Neural cell (in vitro differentiated cells): ENCODE measurements at regions not wholly inside any gene's neighbourhood (a gene's known extent, or its start where the extent isn't known, plus 50 kb on each side); places are given as distances from the start of the nearest gene placed in this dataset.

Experiments
- H2AFZ ChIP-seq: fragments of 200-600, 300-800 bp; sonication (generic), shearing (Covaris generic); 2 replicates; pipeline ENCODE4 v1.6.0; 2014; ENCODE audit warnings: low read depth, mild to moderate bottlenecking, antibody characterized with exemption, low read length, moderate library complexity
- H3F3A ChIP-seq: fragments of 200-600 bp; shearing (Covaris generic); 2 replicates; pipeline ENCODE4 v1.6.1; 2016; ENCODE audit warnings: mild to moderate bottlenecking, moderate library complexity, mixed read lengths, antibody characterized with exemption, low read length; ENCODE audit not compliant: insufficient read depth, poor library complexity, severe bottlenecking
- H3K27ac ChIP-seq: fragments of 200-600, 300-800 bp; sonication (generic), shearing (Covaris generic); 2 replicates; pipeline ENCODE4 v1.5.1; 2014; ENCODE audit warnings: mild to moderate bottlenecking, low read length, moderate library complexity
- H3K27me3 ChIP-seq: fragments of 300-800, 200-600 bp; sonication (generic), shearing (Covaris generic); 2 replicates; pipeline ENCODE4 v1.6.0; 2014; ENCODE audit warnings: mild to moderate bottlenecking, low read depth, low read length, moderate library complexity; ENCODE audit not compliant: insufficient read depth
- H3K36me3 ChIP-seq: fragments of 300-800, 200-600 bp; sonication (generic), shearing (Covaris generic); 2 replicates; pipeline ENCODE4 v1.5.1; 2014; ENCODE audit warnings: mild to moderate bottlenecking, antibody characterized with exemption, low read length, moderate library complexity; ENCODE audit not compliant: insufficient read depth
- H3K4me2 ChIP-seq: fragments of 300-800, 200-600 bp; sonication (generic), shearing (Covaris generic); 2 replicates; pipeline ENCODE4 v1.6.0; 2014; ENCODE audit warnings: mild to moderate bottlenecking, low read length
- H3K4me3 ChIP-seq: fragments of 300-800, 200-600 bp; sonication (generic), shearing (Covaris generic); 2 replicates; pipeline ENCODE4 v1.5.1; 2014; ENCODE audit warnings: mild to moderate bottlenecking, low read length, moderate library complexity
- H3K79me2 ChIP-seq: fragments of 200-600 bp; shearing (Covaris generic); replicated peaks from 2 replicates; pipeline ENCODE4 v1.6.0; 2014; ENCODE audit warnings: mild to moderate bottlenecking, low read length, moderate library complexity; ENCODE audit not compliant: insufficient read depth
- H3K9ac ChIP-seq: fragments of 300-800, 200-600 bp; sonication (generic), shearing (Covaris generic); 2 replicates; pipeline ENCODE4 v1.6.1; 2016; ENCODE audit warnings: mild to moderate bottlenecking, low read length, mixed read lengths
- H3K9me2 ChIP-seq: fragments of 200-600 bp; shearing (Covaris generic); 2 replicates; pipeline ENCODE4 v1.6.1; 2016; ENCODE audit warnings: mild to moderate bottlenecking, low read length, mixed read lengths; ENCODE audit not compliant: insufficient read depth
- H3K9me3 ChIP-seq: fragments of 200-600, 300-800 bp; sonication (generic), shearing (Covaris generic); 2 replicates; pipeline ENCODE4 v1.6.1; 2016; ENCODE audit warnings: mild to moderate bottlenecking, mixed run types, low read length, moderate library complexity, mixed read lengths
- H4K20me1 ChIP-seq: fragments of 200-600 bp; shearing (Covaris generic); 2 replicates; pipeline ENCODE4 v1.6.1; 2016; ENCODE audit warnings: mild to moderate bottlenecking, mixed run types; ENCODE audit not compliant: insufficient read depth
- EP300 ChIP-seq: fragments of 450-650 bp; conservative IDR thresholded peaks from 2 replicates; pipeline ENCODE4 v1.6.1; 2014; ENCODE audit warnings: antibody characterized with exemption, mild to moderate bottlenecking, moderate library complexity; ENCODE audit not compliant: poor library complexity, severe bottlenecking
- EZH2 ChIP-seq: fragments of 200-600, 300-800 bp; shearing (Covaris generic), sonication (generic); IDR thresholded peaks from 2 replicates; pipeline ENCODE4 v1.6.1; 2014; ENCODE audit warnings: antibody characterized with exemption, low read length, borderline replicate concordance, mild to moderate bottlenecking; ENCODE audit not compliant: insufficient read depth, poor library complexity, severe bottlenecking
- MXI1 ChIP-seq: fragments of 450-650 bp; conservative IDR thresholded peaks from 2 replicates; pipeline ENCODE4 v1.6.1; 2014; ENCODE audit warnings: antibody characterized with exemption, mild to moderate bottlenecking; ENCODE audit not compliant: poor library complexity, severe bottlenecking
- POLR2AphosphoS5 ChIP-seq: IDR thresholded peaks from 2 replicates; pipeline ENCODE4 v1.6.1; 2012
- RAD21 ChIP-seq: fragments of 450-650 bp; conservative IDR thresholded peaks from 2 replicates; pipeline ENCODE4 v1.6.1; 2014; ENCODE audit warnings: antibody characterized with exemption, mild to moderate bottlenecking, moderate library complexity
- SMC3 ChIP-seq: fragments of 450-650 bp; conservative IDR thresholded peaks from 2 replicates; pipeline ENCODE4 v1.6.1; 2014; ENCODE audit warnings: antibody characterized with exemption, mild to moderate bottlenecking, moderate library complexity; ENCODE audit not compliant: poor library complexity
- TAF1 ChIP-seq: IDR thresholded peaks from 2 replicates; pipeline ENCODE4 v1.6.1; 2012; ENCODE audit warnings: low read depth
- TF ChIP-seq, protein P1 (sequence below): fragments of 450-650 bp; IDR thresholded peaks from 2 replicates; pipeline ENCODE4 v1.5.1; 2014; ENCODE audit warnings: antibody characterized with exemption, mild to moderate bottlenecking, moderate library complexity; ENCODE audit not compliant: poor library complexity, severe bottlenecking
- TF ChIP-seq, protein P2 (sequence below): IDR thresholded peaks from 2 replicates; pipeline ENCODE4 v1.6.1; 2012; ENCODE audit warnings: borderline replicate concordance

DNA sequence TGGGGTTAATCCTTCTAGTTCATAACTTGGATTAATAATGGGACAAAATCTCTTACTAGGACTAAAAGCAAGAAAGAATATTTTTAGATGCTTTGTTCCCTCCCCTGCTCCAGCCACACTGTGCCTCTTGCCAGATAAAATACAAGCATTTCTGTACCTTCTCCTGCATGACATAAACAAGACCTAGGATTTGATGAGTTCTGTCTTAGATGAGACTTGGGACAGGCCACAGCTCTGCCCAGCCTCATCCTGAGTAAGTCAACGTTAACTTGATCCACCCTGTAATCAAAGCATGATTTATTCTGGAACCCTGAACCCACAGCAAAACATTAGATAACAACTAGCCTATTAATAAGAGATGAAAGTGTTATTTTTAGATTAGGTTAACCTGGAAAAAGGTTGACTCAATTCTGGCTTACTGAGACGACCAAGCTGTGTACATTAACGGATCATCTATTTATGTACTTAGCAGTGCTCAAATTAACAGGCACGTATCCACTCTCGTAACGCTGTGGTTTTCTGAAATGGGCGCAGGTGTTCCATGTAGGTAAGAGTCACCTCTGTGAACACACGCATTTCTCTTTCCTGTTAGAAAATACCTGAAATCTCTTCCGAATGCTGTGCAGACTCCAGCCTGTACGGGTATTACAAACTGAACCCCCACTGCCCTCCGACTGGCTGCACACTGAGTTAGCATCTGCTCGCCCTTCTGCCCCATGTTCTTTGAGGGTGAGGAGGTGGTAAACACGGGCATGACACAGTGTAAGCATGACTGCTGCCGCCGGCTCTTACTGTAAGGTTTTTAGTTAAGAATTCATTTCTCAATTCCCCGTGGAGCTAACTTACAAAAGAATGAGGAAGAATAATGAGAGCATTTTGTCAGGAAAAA lies 132.1 kb upstream of the FOXQ1 start:
- Histone ChIP-seq H3K36me3 (no peaks in the 10 kb centered on the region), H3K27me3 (no peaks in the 10 kb centered on the region), H3K9me3 (no peaks in the 10 kb centered on the region), H3K4me3 (no peak overlapping the region), H4K20me1 (no peaks in the 10 kb centered on the region), H2AFZ (no peak overlapping the region), H3K27ac (no peak overlapping the region), H3K4me2 (no peak overlapping the region), H3K79me2 (no peaks in the 10 kb centered on the region), H3F3A (no peaks in the 10 kb centered on the region), H3K9me2 (no peaks in the 10 kb centered on the region), H3K9ac (no peak overlapping the region)
- TF ChIP-seq, protein P1, sequence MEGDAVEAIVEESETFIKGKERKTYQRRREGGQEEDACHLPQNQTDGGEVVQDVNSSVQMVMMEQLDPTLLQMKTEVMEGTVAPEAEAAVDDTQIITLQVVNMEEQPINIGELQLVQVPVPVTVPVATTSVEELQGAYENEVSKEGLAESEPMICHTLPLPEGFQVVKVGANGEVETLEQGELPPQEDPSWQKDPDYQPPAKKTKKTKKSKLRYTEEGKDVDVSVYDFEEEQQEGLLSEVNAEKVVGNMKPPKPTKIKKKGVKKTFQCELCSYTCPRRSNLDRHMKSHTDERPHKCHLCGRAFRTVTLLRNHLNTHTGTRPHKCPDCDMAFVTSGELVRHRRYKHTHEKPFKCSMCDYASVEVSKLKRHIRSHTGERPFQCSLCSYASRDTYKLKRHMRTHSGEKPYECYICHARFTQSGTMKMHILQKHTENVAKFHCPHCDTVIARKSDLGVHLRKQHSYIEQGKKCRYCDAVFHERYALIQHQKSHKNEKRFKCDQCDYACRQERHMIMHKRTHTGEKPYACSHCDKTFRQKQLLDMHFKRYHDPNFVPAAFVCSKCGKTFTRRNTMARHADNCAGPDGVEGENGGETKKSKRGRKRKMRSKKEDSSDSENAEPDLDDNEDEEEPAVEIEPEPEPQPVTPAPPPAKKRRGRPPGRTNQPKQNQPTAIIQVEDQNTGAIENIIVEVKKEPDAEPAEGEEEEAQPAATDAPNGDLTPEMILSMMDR, result no peak
- TF ChIP-seq RAD21, result no peak

DNA sequence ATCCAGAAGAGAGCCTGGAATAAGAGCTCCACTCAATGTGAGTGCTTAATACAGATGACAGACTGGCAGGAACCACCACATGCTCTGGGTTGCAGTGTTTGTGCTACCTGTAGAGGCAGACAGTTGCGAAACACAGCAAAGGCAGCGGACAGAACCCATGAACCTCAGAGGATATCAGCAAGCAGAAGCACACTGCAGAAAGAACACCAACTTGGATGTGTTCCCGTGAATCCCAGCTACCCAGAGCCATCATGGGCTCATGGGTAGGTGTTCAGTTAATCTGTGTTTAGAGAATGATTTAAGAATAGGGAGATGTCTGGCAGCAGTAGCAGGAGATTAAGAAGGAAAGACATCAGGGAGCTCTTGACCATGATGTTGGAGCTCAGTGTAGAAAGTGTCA lies 133.3 kb upstream of the FOXQ1 start:
- Histone ChIP-seq H3K4me2 (no peak overlapping the region), H3K79me2 (no peaks in the 10 kb centered on the region)

More for the DNA sequence above, 133.3 kb upstream of the FOXQ1 start:
- Histone ChIP-seq H3F3A (no peaks in the 10 kb centered on the region), H2AFZ (no peak overlapping the region), H3K9ac (no peak overlapping the region), H3K36me3 (no peaks in the 10 kb centered on the region), H3K4me3 (no peak overlapping the region), H3K9me3 (no peaks in the 10 kb centered on the region), H3K27ac (no peak overlapping the region), H4K20me1 (no peaks in the 10 kb centered on the region), H3K9me2 (no peaks in the 10 kb centered on the region), H3K27me3 (no peaks in the 10 kb centered on the region)
- TF ChIP-seq EP300 (no peak), RAD21 (no peak), POLR2AphosphoS5 (no peak), EZH2 (no peak), MXI1 (no peak), SMC3 (no peak), TAF1 (no peak)
- TF ChIP-seq, protein P2, sequence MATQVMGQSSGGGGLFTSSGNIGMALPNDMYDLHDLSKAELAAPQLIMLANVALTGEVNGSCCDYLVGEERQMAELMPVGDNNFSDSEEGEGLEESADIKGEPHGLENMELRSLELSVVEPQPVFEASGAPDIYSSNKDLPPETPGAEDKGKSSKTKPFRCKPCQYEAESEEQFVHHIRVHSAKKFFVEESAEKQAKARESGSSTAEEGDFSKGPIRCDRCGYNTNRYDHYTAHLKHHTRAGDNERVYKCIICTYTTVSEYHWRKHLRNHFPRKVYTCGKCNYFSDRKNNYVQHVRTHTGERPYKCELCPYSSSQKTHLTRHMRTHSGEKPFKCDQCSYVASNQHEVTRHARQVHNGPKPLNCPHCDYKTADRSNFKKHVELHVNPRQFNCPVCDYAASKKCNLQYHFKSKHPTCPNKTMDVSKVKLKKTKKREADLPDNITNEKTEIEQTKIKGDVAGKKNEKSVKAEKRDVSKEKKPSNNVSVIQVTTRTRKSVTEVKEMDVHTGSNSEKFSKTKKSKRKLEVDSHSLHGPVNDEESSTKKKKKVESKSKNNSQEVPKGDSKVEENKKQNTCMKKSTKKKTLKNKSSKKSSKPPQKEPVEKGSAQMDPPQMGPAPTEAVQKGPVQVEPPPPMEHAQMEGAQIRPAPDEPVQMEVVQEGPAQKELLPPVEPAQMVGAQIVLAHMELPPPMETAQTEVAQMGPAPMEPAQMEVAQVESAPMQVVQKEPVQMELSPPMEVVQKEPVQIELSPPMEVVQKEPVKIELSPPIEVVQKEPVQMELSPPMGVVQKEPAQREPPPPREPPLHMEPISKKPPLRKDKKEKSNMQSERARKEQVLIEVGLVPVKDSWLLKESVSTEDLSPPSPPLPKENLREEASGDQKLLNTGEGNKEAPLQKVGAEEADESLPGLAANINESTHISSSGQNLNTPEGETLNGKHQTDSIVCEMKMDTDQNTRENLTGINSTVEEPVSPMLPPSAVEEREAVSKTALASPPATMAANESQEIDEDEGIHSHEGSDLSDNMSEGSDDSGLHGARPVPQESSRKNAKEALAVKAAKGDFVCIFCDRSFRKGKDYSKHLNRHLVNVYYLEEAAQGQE, result no peak
- TF ChIP-seq, protein P1, result no peak
